Natural killer cell (primary cell): ENCODE measurements at regions not wholly inside any gene's neighbourhood (a gene's known extent, or its start where the extent isn't known, plus 50 kb on each side); places are given as distances from the start of the nearest gene placed in this dataset.

ENCODE experiments used
- ATAC-seq, 3 donors: fragments of 150-1000 bp in 2 of 3; fragments of 200-7000 bp in 1 of 3; cut with Tn5 transposase; 1 replicate in 1 of 3; 2 replicates in 2 of 3; pipeline ENCODE4 v1.10.0; 2021; ENCODE audit warnings: mild to moderate bottlenecking in 2 of 3, moderate library complexity in 2 of 3
- DNase-seq, 2 donors: peaks; one replicate each; pipeline versions ENCODE4 v3.0.0 to v3.0.0-alpha.2; 2013 to 2021; ENCODE audit warnings: mixed read lengths in 1 of 2
- H3K27ac ChIP-seq: one replicate; pipeline ENCODE4 v1.5.1; 2013; ENCODE audit warnings: mild to moderate bottlenecking, low read length
- H3K27me3 ChIP-seq: one replicate; pipeline ENCODE4 v1.6.1; 2013; ENCODE audit warnings: low read length; ENCODE audit not compliant: control insufficient read depth, insufficient read depth
- H3K36me3 ChIP-seq: one replicate; pipeline ENCODE4 v1.6.1; 2013; ENCODE audit warnings: low read length; ENCODE audit not compliant: control insufficient read depth, insufficient read depth
- H3K4me1 ChIP-seq: one replicate; pipeline ENCODE4 v1.6.1; 2013; ENCODE audit warnings: low read length; ENCODE audit not compliant: control insufficient read depth, insufficient read depth
- H3K4me3 ChIP-seq: one replicate; pipeline ENCODE4 v1.5.1; 2013; ENCODE audit warnings: low read length
- H3K9me3 ChIP-seq: one replicate; pipeline ENCODE4 v1.6.1; 2013; ENCODE audit warnings: low read length; ENCODE audit not compliant: control insufficient read depth, insufficient read depth
- H3K27ac Mint-ChIP-seq, 2 donors: one replicate each; pipeline ENCODE4 v1.8.0; 2022; ENCODE audit warnings: mild to moderate bottlenecking in 2 of 2, mixed read lengths in 2 of 2, moderate library complexity in 1 of 2
- H3K27me3 Mint-ChIP-seq, 2 donors: one replicate each; pipeline ENCODE4 v1.8.0; 2022; ENCODE audit warnings: low read depth in 2 of 2, mixed read lengths in 2 of 2
- H3K36me3 Mint-ChIP-seq: one replicate; pipeline ENCODE4 v1.8.0; 2022; ENCODE audit warnings: mixed read lengths
- H3K4me1 Mint-ChIP-seq, 2 donors: one replicate each; pipeline ENCODE4 v1.8.0; 2022; ENCODE audit warnings: mixed read lengths in 2 of 2
- H3K4me3 Mint-ChIP-seq: one replicate; pipeline ENCODE4 v1.8.0; 2022; ENCODE audit warnings: mild to moderate bottlenecking, moderate library complexity, mixed read lengths
- H3K9me3 Mint-ChIP-seq, 2 donors: one replicate each; pipeline ENCODE4 v1.8.0; 2022; ENCODE audit warnings: mixed read lengths in 2 of 2
- WGBS: methylation state at CpG from one replicate; pipeline ENCODE4 v1.1.7; 2013; ENCODE audit warnings: missing lambda C conversion rate; ENCODE audit not compliant: insufficient coverage; 5-methylcytosine and 5-hydroxymethylcytosine counted together
- intact Hi-C: fragments of 100-400 bp; cut with micrococcal nuclease; formaldehyde crosslinking; loops from one replicate; pipeline ENCODE4 v1.14.2; 2022
- TF ChIP-seq, protein P1 (sequence below): fragments of 200-600 bp; IDR thresholded peaks from one replicate; pipeline ENCODE4 v1.8.0; 2022; ENCODE audit warnings: antibody characterized with exemption

DNA sequence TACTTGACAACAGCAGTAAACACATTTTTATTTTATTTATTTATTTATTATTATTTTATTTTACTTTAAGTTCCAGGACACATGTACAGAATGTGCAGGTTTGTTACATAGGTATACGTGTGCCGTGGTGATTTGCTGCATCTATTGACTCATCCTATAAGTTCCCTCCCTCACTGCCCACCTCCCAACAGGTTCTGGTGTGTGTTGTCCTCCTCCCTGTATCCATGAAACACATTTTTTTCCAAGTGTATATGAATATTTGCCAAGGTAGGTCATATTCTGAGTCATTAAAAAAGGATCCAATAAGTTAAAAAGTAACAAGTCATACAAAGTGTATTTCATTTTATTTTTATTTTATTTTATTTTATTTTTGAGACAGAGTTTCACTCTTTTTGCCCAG lies 567.3 kb upstream of the KCNMB2 start:
- Histone ChIP-seq H3K4me3 (no peak overlapping the region), H3K9me3 (no peaks in the 10 kb centered on the region), H3K27ac (no peak overlapping the region), H3K27me3 (no peaks in the 10 kb centered on the region), H3K4me1 (no peaks in the 10 kb centered on the region), H3K36me3 (no peaks in the 10 kb centered on the region)
- WGBS = no CpG with 5 or more reads among the region's 2 CpGs
- no peak for DNase-seq
- no peak for ATAC-seq
- TF ChIP-seq, protein P1, sequence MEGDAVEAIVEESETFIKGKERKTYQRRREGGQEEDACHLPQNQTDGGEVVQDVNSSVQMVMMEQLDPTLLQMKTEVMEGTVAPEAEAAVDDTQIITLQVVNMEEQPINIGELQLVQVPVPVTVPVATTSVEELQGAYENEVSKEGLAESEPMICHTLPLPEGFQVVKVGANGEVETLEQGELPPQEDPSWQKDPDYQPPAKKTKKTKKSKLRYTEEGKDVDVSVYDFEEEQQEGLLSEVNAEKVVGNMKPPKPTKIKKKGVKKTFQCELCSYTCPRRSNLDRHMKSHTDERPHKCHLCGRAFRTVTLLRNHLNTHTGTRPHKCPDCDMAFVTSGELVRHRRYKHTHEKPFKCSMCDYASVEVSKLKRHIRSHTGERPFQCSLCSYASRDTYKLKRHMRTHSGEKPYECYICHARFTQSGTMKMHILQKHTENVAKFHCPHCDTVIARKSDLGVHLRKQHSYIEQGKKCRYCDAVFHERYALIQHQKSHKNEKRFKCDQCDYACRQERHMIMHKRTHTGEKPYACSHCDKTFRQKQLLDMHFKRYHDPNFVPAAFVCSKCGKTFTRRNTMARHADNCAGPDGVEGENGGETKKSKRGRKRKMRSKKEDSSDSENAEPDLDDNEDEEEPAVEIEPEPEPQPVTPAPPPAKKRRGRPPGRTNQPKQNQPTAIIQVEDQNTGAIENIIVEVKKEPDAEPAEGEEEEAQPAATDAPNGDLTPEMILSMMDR = no peak
- H3K27me3 Mint-ChIP-seq = no peaks in the 10 kb centered on the region
- H3K36me3 Mint-ChIP-seq = no peaks in the 10 kb centered on the region
- H3K4me1 Mint-ChIP-seq = no peaks in the 10 kb centered on the region
- no peaks in the 10 kb centered on the region for H3K9me3 Mint-ChIP-seq
- intact Hi-C loops = no loop called here
- H3K27ac Mint-ChIP-seq = no peak overlapping the region
- no peak overlapping the region for H3K4me3 Mint-ChIP-seq

GRCh38 chr3:177973241-177973840 lies 562.9 kb upstream of the KCNMB2 start:
- intact Hi-C loops = no loop called here
- Mint-ChIP-seq H3K9me3 (no peaks in the 10 kb centered on the region), H3K27ac (no peak overlapping the region), H3K36me3 (no peaks in the 10 kb centered on the region), H3K27me3 (peaks cover 0 to 2% of the 10 kb centered on the region in 2 donors), H3K4me3 (no peak overlapping the region), H3K4me1 (no peaks in the 10 kb centered on the region)
- 94% methylated on average over 2 of the region's 2 CpGs for WGBS
- DNase-seq (no peak), ATAC-seq (no peak)
- H3K4me3 ChIP-seq = no peak overlapping the region
- H3K4me1 ChIP-seq = no peaks in the 10 kb centered on the region
- H3K27ac ChIP-seq = no peak overlapping the region
- peaks cover 2% of the 10 kb centered on the region for H3K27me3 ChIP-seq
- H3K36me3 ChIP-seq = no peaks in the 10 kb centered on the region
- TF ChIP-seq, protein P1 = no peak
- H3K9me3 ChIP-seq = no peaks in the 10 kb centered on the region

- Histone ChIP-seq H3K9me3 (no peaks in the 10 kb centered on the region), H3K4me1 (no peaks in the 10 kb centered on the region), H3K36me3 (no peaks in the 10 kb centered on the region), H3K27ac (no peak overlapping the region), H3K27me3 (peaks cover 2% of the 10 kb centered on the region), H3K4me3 (no peak overlapping the region)
- H3K27me3 Mint-ChIP-seq = peaks cover 0 to 2% of the 10 kb centered on the region in 2 donors
- H3K36me3 Mint-ChIP-seq = no peaks in the 10 kb centered on the region
- 77% methylated on average over 2 of the region's 2 CpGs for WGBS
- H3K4me3 Mint-ChIP-seq = no peak overlapping the region
- H3K27ac Mint-ChIP-seq = no peak overlapping the region
- no peak for ATAC-seq
- H3K4me1 Mint-ChIP-seq = no peaks in the 10 kb centered on the region
- DNase-seq = no peak
- no peaks in the 10 kb centered on the region for H3K9me3 Mint-ChIP-seq
- TF ChIP-seq, protein P1 = no peak
- intact Hi-C loops = no loop called here
Observed at GRCh38 chr3:177976241-177976640, 560.0 kb upstream of the KCNMB2 start.

DNA sequence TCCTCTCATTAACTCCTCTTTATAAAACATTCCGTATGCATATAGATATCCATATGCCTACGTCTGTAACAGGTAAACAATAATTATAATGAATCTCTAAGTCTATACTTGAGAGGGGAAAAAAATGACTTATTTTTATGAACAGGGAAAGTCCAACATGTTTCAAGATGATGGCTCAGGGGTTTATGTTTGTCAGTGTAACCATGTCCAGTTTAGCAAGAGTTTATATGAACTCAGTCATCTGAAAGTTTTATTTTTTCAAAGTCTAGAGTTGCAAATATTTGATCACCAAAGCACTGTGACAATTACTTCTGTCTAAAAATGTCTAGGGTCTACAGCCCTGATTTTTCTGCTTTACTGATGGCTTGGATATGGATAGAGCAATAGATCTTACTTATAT lies 559.4 kb upstream of the KCNMB2 start:
- H3K27ac Mint-ChIP-seq = no peak overlapping the region
- TF ChIP-seq, protein P1 = no peak
- Histone ChIP-seq H3K36me3 (no peaks in the 10 kb centered on the region), H3K27me3 (peaks cover 2% of the 10 kb centered on the region), H3K4me3 (no peak overlapping the region), H3K4me1 (no peaks in the 10 kb centered on the region), H3K9me3 (no peaks in the 10 kb centered on the region), H3K27ac (no peak overlapping the region)
- whole genome bisulfite sequencing = no CpG with 5 or more reads among the region's 2 CpGs
- H3K4me3 Mint-ChIP-seq = no peak overlapping the region
- DNase-seq = no peak
- H3K36me3 Mint-ChIP-seq = no peaks in the 10 kb centered on the region
- H3K27me3 Mint-ChIP-seq = peaks cover 0 to 2% of the 10 kb centered on the region in 2 donors
- no peaks in the 10 kb centered on the region for H3K4me1 Mint-ChIP-seq
- H3K9me3 Mint-ChIP-seq = no peaks in the 10 kb centered on the region
- intact Hi-C loops = no loop called here
- ATAC-seq = no peak
